ENCODE measurements at regions not wholly inside any gene's neighbourhood (a gene's known extent, or its start where the extent isn't known, plus 50 kb on each side); places are given as distances from the start of the nearest gene placed in this dataset.

- TF ChIP-seq, protein P1, sequence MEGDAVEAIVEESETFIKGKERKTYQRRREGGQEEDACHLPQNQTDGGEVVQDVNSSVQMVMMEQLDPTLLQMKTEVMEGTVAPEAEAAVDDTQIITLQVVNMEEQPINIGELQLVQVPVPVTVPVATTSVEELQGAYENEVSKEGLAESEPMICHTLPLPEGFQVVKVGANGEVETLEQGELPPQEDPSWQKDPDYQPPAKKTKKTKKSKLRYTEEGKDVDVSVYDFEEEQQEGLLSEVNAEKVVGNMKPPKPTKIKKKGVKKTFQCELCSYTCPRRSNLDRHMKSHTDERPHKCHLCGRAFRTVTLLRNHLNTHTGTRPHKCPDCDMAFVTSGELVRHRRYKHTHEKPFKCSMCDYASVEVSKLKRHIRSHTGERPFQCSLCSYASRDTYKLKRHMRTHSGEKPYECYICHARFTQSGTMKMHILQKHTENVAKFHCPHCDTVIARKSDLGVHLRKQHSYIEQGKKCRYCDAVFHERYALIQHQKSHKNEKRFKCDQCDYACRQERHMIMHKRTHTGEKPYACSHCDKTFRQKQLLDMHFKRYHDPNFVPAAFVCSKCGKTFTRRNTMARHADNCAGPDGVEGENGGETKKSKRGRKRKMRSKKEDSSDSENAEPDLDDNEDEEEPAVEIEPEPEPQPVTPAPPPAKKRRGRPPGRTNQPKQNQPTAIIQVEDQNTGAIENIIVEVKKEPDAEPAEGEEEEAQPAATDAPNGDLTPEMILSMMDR (IDR thresholded peaks at IDR 0.05; ENCODE audit: partially characterized antibody, unreplicated experiment), result no peak
- no peak for DNase-seq
- no peak overlapping the region for H3K4me3 Mint-ChIP-seq (ENCODE audit: unreplicated experiment)
- H3K9me3 Mint-ChIP-seq (ENCODE audit: unreplicated experiment), result no peaks in the 10 kb centered on the region
- H3K4me1 Mint-ChIP-seq (ENCODE audit: low read depth, unreplicated experiment), result peaks cover 3% of the 10 kb centered on the region
- H3K36me3 Mint-ChIP-seq (ENCODE audit: unreplicated experiment), result no peaks in the 10 kb centered on the region
- H3K27ac Mint-ChIP-seq (ENCODE audit: unreplicated experiment), result no peak overlapping the region
- H3K27me3 Mint-ChIP-seq (ENCODE audit: unreplicated experiment), result peaks cover 1% of the 10 kb centered on the region
These were observed 66.9 kb upstream of the MAP3K7 start for GRCh38 chr6:90653750-90654149.

DNA sequence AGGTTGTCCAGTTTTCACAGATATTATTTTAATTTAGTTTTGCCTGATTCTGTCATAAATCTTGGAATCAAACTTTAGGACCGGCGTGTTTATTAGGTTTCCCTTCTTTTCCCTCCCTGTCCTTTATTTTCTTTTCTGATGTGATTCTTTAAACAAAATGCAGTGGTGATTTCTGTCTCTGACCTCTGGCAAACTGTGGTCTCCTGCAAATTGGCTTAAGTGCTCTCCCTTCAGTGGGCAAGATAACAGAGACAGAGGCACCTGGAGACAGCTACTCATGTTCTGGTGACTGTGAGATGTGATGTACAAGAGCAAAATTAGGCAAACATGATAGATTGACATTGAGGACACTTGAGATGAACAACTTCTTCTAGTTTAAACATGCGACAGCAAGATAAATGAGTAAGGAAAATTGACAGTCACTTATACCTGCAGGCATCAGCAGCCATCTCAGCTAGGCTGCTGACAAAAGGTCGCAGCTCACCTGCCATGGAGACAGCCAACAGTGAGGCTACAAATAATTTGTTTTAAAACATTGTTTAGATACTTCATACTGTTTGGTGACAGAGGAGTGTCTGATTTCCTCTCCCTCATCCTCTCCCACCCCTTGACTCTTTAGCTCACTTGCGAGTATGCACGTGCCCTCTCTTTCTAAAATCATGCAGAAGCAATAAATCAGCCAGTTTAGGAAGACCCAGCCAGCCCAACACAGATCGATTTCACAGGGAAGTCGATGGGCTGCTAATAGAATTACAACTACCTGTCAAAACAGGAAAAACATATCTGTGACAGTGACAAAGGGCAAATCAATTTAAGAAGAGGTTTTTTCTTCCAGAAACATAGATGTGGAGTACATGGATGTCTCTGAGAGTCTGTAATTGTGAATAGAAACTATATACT lies 63.4 kb upstream of the MAP3K7 start:
- Mint-ChIP-seq H3K27me3 (ENCODE audit: unreplicated experiment) (peaks cover 1% of the 10 kb centered on the region), H3K4me1 (ENCODE audit: low read depth, unreplicated experiment) (no peaks in the 10 kb centered on the region), H3K9me3 (ENCODE audit: unreplicated experiment) (peaks cover 4% of the 10 kb centered on the region), H3K36me3 (ENCODE audit: unreplicated experiment) (no peaks in the 10 kb centered on the region), H3K27ac (ENCODE audit: unreplicated experiment) (no peak overlapping the region), H3K4me3 (ENCODE audit: unreplicated experiment) (no peak overlapping the region)
- TF ChIP-seq, protein P1 (IDR thresholded peaks at IDR 0.05; ENCODE audit: partially characterized antibody, unreplicated experiment), result no peak
- DNase-seq, result no peak

- no peak overlapping the region for H3K4me3 Mint-ChIP-seq (ENCODE audit: unreplicated experiment)
- peaks cover 1% of the 10 kb centered on the region for H3K27me3 Mint-ChIP-seq (ENCODE audit: unreplicated experiment)
- no peaks in the 10 kb centered on the region for H3K4me1 Mint-ChIP-seq (ENCODE audit: low read depth, unreplicated experiment)
- TF ChIP-seq, protein P1 (IDR thresholded peaks at IDR 0.05; ENCODE audit: partially characterized antibody, unreplicated experiment), result no peak
- H3K27ac Mint-ChIP-seq (ENCODE audit: unreplicated experiment), result no peak overlapping the region
- H3K36me3 Mint-ChIP-seq (ENCODE audit: unreplicated experiment), result no peaks in the 10 kb centered on the region
- DNase-seq, result no peak
- H3K9me3 Mint-ChIP-seq (ENCODE audit: unreplicated experiment), result peaks cover 4% of the 10 kb centered on the region
These were observed 62.0 kb upstream of the MAP3K7 start for GRCh38 chr6:90648873-90649272.

- H3K4me1 Mint-ChIP-seq (ENCODE audit: low read depth, unreplicated experiment), result no peaks in the 10 kb centered on the region
- H3K27me3 Mint-ChIP-seq (ENCODE audit: unreplicated experiment), result peaks cover 2% of the 10 kb centered on the region
- TF ChIP-seq, protein P1 (IDR thresholded peaks at IDR 0.05; ENCODE audit: partially characterized antibody, unreplicated experiment), result no peak
- H3K36me3 Mint-ChIP-seq (ENCODE audit: unreplicated experiment), result no peaks in the 10 kb centered on the region
- H3K27ac Mint-ChIP-seq (ENCODE audit: unreplicated experiment), result no peak overlapping the region
- no peak overlapping the region for H3K4me3 Mint-ChIP-seq (ENCODE audit: unreplicated experiment)
- H3K9me3 Mint-ChIP-seq (ENCODE audit: unreplicated experiment), result peaks cover 4% of the 10 kb centered on the region
- no peak for DNase-seq
These were observed 60.1 kb upstream of the MAP3K7 start for GRCh38 chr6:90646940-90647339.

GRCh38 chr6:90645634-90646033 lies 58.8 kb upstream of the MAP3K7 start:
- no peak for DNase-seq
- TF ChIP-seq, protein P1 (IDR thresholded peaks at IDR 0.05; ENCODE audit: partially characterized antibody, unreplicated experiment), result no peak
- Mint-ChIP-seq H3K36me3 (ENCODE audit: unreplicated experiment) (no peaks in the 10 kb centered on the region), H3K4me1 (ENCODE audit: low read depth, unreplicated experiment) (no peaks in the 10 kb centered on the region), H3K27me3 (ENCODE audit: unreplicated experiment) (peaks cover 2% of the 10 kb centered on the region), H3K4me3 (ENCODE audit: unreplicated experiment) (no peak overlapping the region), H3K9me3 (ENCODE audit: unreplicated experiment) (peaks cover 4% of the 10 kb centered on the region), H3K27ac (ENCODE audit: unreplicated experiment) (no peak overlapping the region)

All from glutamatergic neuron (in vitro differentiated cells).